ENCODE measurements at regions not wholly inside any gene's neighbourhood (a gene's known extent, or its start where the extent isn't known, plus 50 kb on each side); places are given as distances from the start of the nearest gene placed in this dataset.

- TF ChIP-seq ZNF264 (CRISPR knock-in tag; IDR thresholded peaks at IDR 0.05) (0 out of 2 replicates have a peak, but pooled peaks have one; percentile 49), ZBTB7B (CRISPR knock-in tag; IDR thresholded peaks at IDR 0.05) (peak; percentile 77; the same call in 1 of the 2 replicates), ZNF496 (CRISPR knock-in tag; IDR thresholded peaks at IDR 0.05; ENCODE audit: insufficient replicate concordance) (no peak), TEAD2 (CRISPR knock-in tag; IDR thresholded peaks at IDR 0.05) (no peak), SAP130 (CRISPR knock-in tag; IDR thresholded peaks at IDR 0.05; ENCODE audit: low read depth) (peak; percentile 36; the same call in 1 of the 2 replicates), HHEX (CRISPR knock-in tag; IDR thresholded peaks at IDR 0.05) (peak; percentile 93), RERE (CRISPR knock-in tag; IDR thresholded peaks at IDR 0.05; ENCODE audit: low read depth) (peak; percentile 77), NCOA2 (CRISPR knock-in tag; IDR thresholded peaks at IDR 0.05) (peak; percentile 35; the same call in 1 of the 2 replicates), KLF13 (CRISPR knock-in tag; IDR thresholded peaks at IDR 0.05) (no peak), SSRP1 (CRISPR knock-in tag; IDR thresholded peaks at IDR 0.05) (no peak), MED1 (CRISPR knock-in tag; IDR thresholded peaks at IDR 0.05) (peak; percentile 68), SOX13 (IDR thresholded peaks at IDR 0.05) (no peak), SOX13 (CRISPR knock-in tag; conservative IDR thresholded peaks at IDR 0.05 in 1 of 2, IDR thresholded peaks at IDR 0.05 in 1 of 2) (peak in 1 of 2 experiments; percentile 65; a peak in 2 of 4 replicates), ZNF609 (CRISPR knock-in tag; IDR thresholded peaks at IDR 0.05; ENCODE audit: borderline replicate concordance) (peak; percentile 96), ERF (CRISPR knock-in tag; IDR thresholded peaks at IDR 0.05) (peak; percentile 70; the same call in 1 of the 2 replicates), NFE2 (CRISPR knock-in tag; IDR thresholded peaks at IDR 0.05) (no peak), HDAC1 (CRISPR knock-in tag; IDR thresholded peaks at IDR 0.05) (peak; percentile 28; the same call in 1 of the 2 replicates)
- TF ChIP-seq, protein P1, sequence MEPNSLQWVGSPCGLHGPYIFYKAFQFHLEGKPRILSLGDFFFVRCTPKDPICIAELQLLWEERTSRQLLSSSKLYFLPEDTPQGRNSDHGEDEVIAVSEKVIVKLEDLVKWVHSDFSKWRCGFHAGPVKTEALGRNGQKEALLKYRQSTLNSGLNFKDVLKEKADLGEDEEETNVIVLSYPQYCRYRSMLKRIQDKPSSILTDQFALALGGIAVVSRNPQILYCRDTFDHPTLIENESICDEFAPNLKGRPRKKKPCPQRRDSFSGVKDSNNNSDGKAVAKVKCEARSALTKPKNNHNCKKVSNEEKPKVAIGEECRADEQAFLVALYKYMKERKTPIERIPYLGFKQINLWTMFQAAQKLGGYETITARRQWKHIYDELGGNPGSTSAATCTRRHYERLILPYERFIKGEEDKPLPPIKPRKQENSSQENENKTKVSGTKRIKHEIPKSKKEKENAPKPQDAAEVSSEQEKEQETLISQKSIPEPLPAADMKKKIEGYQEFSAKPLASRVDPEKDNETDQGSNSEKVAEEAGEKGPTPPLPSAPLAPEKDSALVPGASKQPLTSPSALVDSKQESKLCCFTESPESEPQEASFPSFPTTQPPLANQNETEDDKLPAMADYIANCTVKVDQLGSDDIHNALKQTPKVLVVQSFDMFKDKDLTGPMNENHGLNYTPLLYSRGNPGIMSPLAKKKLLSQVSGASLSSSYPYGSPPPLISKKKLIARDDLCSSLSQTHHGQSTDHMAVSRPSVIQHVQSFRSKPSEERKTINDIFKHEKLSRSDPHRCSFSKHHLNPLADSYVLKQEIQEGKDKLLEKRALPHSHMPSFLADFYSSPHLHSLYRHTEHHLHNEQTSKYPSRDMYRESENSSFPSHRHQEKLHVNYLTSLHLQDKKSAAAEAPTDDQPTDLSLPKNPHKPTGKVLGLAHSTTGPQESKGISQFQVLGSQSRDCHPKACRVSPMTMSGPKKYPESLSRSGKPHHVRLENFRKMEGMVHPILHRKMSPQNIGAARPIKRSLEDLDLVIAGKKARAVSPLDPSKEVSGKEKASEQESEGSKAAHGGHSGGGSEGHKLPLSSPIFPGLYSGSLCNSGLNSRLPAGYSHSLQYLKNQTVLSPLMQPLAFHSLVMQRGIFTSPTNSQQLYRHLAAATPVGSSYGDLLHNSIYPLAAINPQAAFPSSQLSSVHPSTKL (CRISPR knock-in tag; IDR thresholded peaks at IDR 0.05): peak; percentile 83
These were observed 185.2 kb downstream of the MYLK4 start (continued) for GRCh38 chr6:2565499-2565898.
